HG02798 (cell line): ENCODE measurements at regions not wholly inside any gene's neighbourhood (a gene's known extent, or its start where the extent isn't known, plus 50 kb on each side); places are given as distances from the start of the nearest gene placed in this dataset.
A peak's percentile ranks its signal among the peaks of the same experiment; 100 is the strongest.

Experiments
- ATAC-seq: cut with Tn5 transposase; IDR thresholded peaks from one replicate; pipeline ENCODE4 v1.9.1; 2021; ENCODE audit warnings: mild to moderate bottlenecking; ENCODE audit not compliant: unreplicated experiment, poor library complexity

- ATAC-seq, result no peak
These were observed 111.9 kb upstream of the VRK2 start for GRCh38 chr2:57934659-57935058.

DNA sequence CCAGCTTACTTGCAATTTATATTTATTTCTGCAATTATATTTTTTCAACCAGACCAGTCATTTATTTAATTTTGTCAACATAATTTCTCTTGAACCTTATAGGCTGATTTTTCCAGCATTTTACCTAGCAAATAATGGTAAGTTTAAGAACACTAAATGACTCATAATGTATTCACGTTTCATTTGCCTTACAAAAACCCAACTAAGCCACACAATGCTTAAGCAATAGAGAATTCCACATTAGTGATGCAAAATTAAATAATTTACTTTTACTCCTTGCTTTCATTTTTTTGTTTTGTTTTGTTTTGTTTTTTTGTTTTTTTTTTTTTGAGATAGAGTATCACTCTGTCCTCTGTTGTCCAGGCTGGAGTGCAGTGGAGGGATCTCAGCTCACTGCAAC, 110.4 kb upstream of the VRK2 start:
- no peak for ATAC-seq

- ATAC-seq, result no peak
These were observed 109.2 kb upstream of the VRK2 start for GRCh38 chr2:57937456-57937855.

GRCh38 chr2:57941816-57942215, 104.8 kb upstream of the VRK2 start:
- ATAC-seq, result no peak

GRCh38 chr2:57943315-57943714, 103.3 kb upstream of the VRK2 start:
- no peak for ATAC-seq

DNA sequence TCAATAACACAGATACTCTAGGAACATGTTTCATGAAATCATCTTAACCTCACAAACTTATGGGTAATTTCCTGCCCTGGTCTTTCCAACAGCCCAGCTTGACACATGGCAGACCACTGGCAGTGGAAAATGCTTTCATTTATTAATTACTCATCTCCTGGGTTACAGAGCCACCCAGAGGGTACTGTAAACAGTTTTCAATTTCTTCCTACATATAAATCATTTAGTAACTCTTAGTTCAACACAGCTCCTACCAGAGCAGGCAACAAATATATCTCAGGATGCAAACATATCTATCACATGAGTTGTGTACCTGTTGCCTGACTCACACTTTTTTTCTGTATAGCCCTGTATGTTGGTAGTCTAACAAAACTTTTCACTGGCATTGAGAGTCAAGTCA, 99.2 kb upstream of the VRK2 start:
- no peak for ATAC-seq

- no peak for ATAC-seq
These were observed 92.6 kb upstream of the VRK2 start for GRCh38 chr2:57954020-57954419.

- ATAC-seq, result no peak
These were observed 89.4 kb upstream of the VRK2 start for GRCh38 chr2:57957238-57957637.

GRCh38 chr2:57959390-57959789, 87.2 kb upstream of the VRK2 start:
- no peak for ATAC-seq

GRCh38 chr2:57962861-57963260, 83.7 kb upstream of the VRK2 start:
- ATAC-seq, result no peak

- no peak for ATAC-seq
These were observed 81.4 kb upstream of the VRK2 start for GRCh38 chr2:57965219-57965618.

- ATAC-seq, result no peak
These were observed 80.6 kb upstream of the VRK2 start for GRCh38 chr2:57965961-57966360.

DNA sequence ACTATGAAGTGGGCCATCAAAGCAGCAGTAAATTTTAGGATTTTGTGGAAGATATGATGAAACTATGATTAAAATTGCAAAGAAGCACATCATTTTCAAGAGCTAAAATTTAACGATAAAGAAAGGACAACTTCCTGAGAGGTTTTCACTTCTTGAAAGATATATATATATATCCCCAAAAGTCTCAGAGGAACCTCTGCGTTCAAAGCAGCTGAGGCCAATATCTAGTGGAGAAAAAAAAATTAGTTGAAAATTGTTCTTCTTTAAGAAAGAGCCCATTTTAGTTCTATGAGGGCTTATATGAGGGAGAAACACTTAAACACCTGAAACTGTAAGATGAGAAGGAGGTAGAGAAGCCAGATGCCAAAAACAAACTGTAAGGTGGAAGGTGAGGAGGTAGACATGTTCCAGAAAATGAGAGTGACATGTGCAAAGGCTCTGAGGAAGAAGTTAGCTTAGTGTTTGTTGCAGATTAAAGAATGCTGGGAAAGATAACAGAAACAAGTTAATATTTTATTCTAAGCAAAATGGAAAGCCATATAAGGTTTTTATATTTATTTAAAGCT, 72.9 kb upstream of the VRK2 start:
- ATAC-seq, result no peak

- no peak for ATAC-seq
These were observed 67.4 kb upstream of the VRK2 start for GRCh38 chr2:57979158-57979557.

- no peak for ATAC-seq
These were observed 65.4 kb upstream of the VRK2 start for GRCh38 chr2:57981083-57981768.

DNA sequence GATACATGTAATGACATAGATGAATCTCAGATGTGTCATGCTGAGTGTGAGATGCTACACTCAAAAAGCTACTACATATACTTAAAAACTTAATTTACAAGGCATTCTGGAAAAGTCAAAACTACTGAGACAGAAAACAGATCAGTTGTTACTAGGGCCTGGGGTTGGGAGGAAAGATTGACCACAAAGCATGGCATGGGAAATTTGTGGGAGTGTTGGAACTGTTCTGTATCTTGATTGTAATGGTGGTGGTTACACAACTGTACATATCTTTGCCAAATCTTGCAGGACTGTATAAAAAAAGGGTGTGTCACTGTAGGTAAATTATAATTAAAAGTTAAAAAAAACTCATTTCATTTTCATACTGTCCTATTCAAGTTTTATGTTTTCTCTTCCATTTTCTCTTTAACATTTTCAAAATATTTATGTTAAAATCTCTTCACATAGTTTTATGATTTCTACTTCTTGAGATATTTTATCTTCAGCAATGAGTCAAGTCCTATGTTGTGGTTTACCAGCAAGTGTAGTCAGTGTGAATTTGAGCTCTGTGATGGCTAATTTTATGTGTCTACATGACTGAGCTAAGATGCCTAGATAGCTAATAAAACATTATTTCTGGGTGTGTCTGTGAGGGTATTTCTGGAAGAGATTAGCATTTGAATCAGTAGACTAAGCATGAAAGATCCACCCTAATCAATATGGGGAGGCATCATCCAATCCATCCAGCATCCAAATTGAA, 58.6 kb upstream of the VRK2 start:
- ATAC-seq, result no peak

DNA sequence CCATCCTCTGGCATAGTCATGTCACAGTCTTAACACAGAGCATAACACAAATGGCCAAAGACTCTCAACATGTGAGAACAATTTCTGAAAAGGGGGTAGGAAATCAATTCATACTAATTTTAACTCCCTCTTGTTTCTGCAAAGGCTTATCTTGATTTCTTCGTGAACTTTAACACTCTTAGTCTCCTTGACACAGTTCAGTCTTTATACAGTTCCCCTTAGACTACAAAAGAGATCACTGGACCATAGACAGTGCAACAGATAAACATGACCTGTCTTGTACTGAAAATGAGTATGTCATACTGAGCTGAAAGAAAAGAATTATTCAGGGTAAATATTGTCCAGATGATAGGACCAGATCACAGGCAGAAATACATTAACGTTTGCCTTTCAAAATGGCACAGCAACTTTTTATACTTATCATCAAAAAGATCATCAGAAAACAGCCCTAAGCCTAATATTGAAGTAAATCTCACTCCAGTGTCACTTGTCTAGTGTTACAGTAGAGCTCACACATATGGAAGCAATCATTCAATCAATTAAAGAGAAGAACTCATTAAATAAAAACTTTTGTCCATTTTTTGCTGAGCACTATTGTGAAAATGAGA, 56.4 kb upstream of the VRK2 start:
- ATAC-seq, result peak; percentile 65
